GM19452 (cell line): ENCODE measurements at regions not wholly inside any gene's neighbourhood (a gene's known extent, or its start where the extent isn't known, plus 50 kb on each side); places are given as distances from the start of the nearest gene placed in this dataset.
"Not testable (repeated sequence)": the region's sequence is repeated elsewhere in the genome, so short reads cannot be mapped to it uniquely, and the experiment has no call there.

Source experiments
- ATAC-seq: cut with Tn5 transposase; IDR thresholded peaks from one replicate; pipeline ENCODE4 v1.9.1; 2021; ENCODE audit not compliant: unreplicated experiment

- ATAC-seq, result no peak
Observed at GRCh38 chr3:34856081-34856947, 783.0 kb upstream of the ARPP21 start.

GRCh38 chr3:34858067-34858660, 781.2 kb upstream of the ARPP21 start:
- no peak for ATAC-seq

GRCh38 chr3:34859746-34860145, 779.6 kb upstream of the ARPP21 start:
- ATAC-seq, result no peak

GRCh38 chr3:34862456-34862855, 776.9 kb upstream of the ARPP21 start:
- no peak for ATAC-seq

- ATAC-seq, result no peak
Observed at GRCh38 chr3:34863485-34863884, 775.8 kb upstream of the ARPP21 start.

GRCh38 chr3:34864011-34864410, 775.3 kb upstream of the ARPP21 start:
- ATAC-seq, result no peak

GRCh38 chr3:34865346-34865745, 774.0 kb upstream of the ARPP21 start:
- no peak for ATAC-seq

GRCh38 chr3:34868935-34869334, 770.4 kb upstream of the ARPP21 start:
- ATAC-seq, result no peak

- no peak for ATAC-seq
Observed at GRCh38 chr3:34869696-34870095, 769.6 kb upstream of the ARPP21 start.

- ATAC-seq, result no peak
Observed at GRCh38 chr3:34872406-34872805, 766.9 kb upstream of the ARPP21 start.

- ATAC-seq, result no peak
Observed at GRCh38 chr3:34876997-34877396, 762.3 kb upstream of the ARPP21 start.

GRCh38 chr3:34878488-34878887, 760.8 kb upstream of the ARPP21 start:
- no peak for ATAC-seq

GRCh38 chr3:34881026-34881425, 758.3 kb upstream of the ARPP21 start:
- ATAC-seq, result no peak

GRCh38 chr3:34882764-34883163, 756.6 kb upstream of the ARPP21 start:
- no peak for ATAC-seq

GRCh38 chr3:34884007-34884406, 755.3 kb upstream of the ARPP21 start:
- no peak for ATAC-seq

- ATAC-seq, result no peak
Observed at GRCh38 chr3:34886443-34886842, 752.9 kb upstream of the ARPP21 start.

GRCh38 chr3:34889641-34890040, 749.7 kb upstream of the ARPP21 start:
- ATAC-seq, result no peak

GRCh38 chr3:34890247-34890646, 749.1 kb upstream of the ARPP21 start:
- ATAC-seq, result no peak

- ATAC-seq, result no peak
Observed at GRCh38 chr3:34891941-34892340, 747.4 kb upstream of the ARPP21 start.

- ATAC-seq, result no peak
Observed at GRCh38 chr3:34895841-34896240, 743.5 kb upstream of the ARPP21 start.

- not testable (repeated sequence) for ATAC-seq
Observed at GRCh38 chr3:34909679-34910078, 729.6 kb upstream of the ARPP21 start.

GRCh38 chr3:34919025-34919424, 720.3 kb upstream of the ARPP21 start:
- ATAC-seq, result no peak

GRCh38 chr3:34920806-34921205, 718.5 kb upstream of the ARPP21 start:
- no peak for ATAC-seq
